Uterus (tissue), 3 donors: ENCODE measurements at regions not wholly inside any gene's neighbourhood (a gene's known extent, or its start where the extent isn't known, plus 50 kb on each side); places are given as distances from the start of the nearest gene placed in this dataset.

Source experiments
- DNase-seq, 2 donors: peaks; one replicate each; pipeline ENCODE4 v3.0.0-alpha.2; 2019 to 2020
- H3K27ac ChIP-seq, 2 donors: fragments of 200-600 bp; sonication (generic); 1 replicate in 1 of 2; 2 replicates in 1 of 2; pipeline ENCODE4 v1.5.1; 2016 to 2018
- H3K27me3 ChIP-seq, 2 donors: fragments of 200-600 bp; sonication (generic); one replicate each; pipeline ENCODE4 v1.5.1; 2018 to 2019; ENCODE audit warnings: control low read depth in 1 of 2
- H3K36me3 ChIP-seq, 2 donors: fragments of 200-600 bp; sonication (generic); one replicate each; pipeline ENCODE4 v1.5.1; 2019; ENCODE audit warnings: control low read depth in 1 of 2
- H3K4me1 ChIP-seq, 2 donors: fragments of 200-600 bp; sonication (generic); one replicate each; pipeline ENCODE4 v1.5.1; 2018 to 2019; ENCODE audit warnings: control low read depth in 1 of 2
- H3K4me3 ChIP-seq, 2 donors: fragments of 200-600 bp; sonication (generic); 1 replicate in 1 of 2; 2 replicates in 1 of 2; pipeline ENCODE4 v1.5.1; 2018 to 2019; ENCODE audit warnings: mild to moderate bottlenecking in 1 of 2
- H3K9me3 ChIP-seq, 2 donors: fragments of 200-600 bp; sonication (generic); one replicate each; pipeline ENCODE4 v1.5.1; 2019; ENCODE audit warnings: control low read depth in 1 of 2
- CTCF ChIP-seq, 4 experiments: fragments of 200-600 bp in 2 of 4; fragments of 450-650 bp in 2 of 4; sonication (generic) in 2 of 4; IDR thresholded peaks; one replicate each; pipeline ENCODE4 v1.5.1; 2016 to 2019; ENCODE audit warnings: antibody characterized with exemption in 4 of 4, mild to moderate bottlenecking in 2 of 4, moderate library complexity in 1 of 4
- POLR2A ChIP-seq, 2 donors: fragments of 450-650 bp; IDR thresholded peaks; one replicate each; pipeline ENCODE4 v1.6.1; 2016; ENCODE audit warnings: antibody characterized with exemption in 2 of 2, mild to moderate bottlenecking in 1 of 2, moderate library complexity in 1 of 2
- intact Hi-C: fragments of 100-400 bp; cut with DNase I; formaldehyde crosslinking; loops from one replicate; pipeline ENCODE4 v1.15.1; 2023; ENCODE audit warnings: low total_unique reads
- donor health status: DM: yes; HTN: yes; CAD: no.

- H3K4me1 ChIP-seq: no peaks in the 10 kb centered on the region
- no peaks in the 10 kb centered on the region for H3K27me3 ChIP-seq
- H3K36me3 ChIP-seq: no peaks in the 10 kb centered on the region
- no peak for DNase-seq
- no peak overlapping the region for H3K27ac ChIP-seq
- intact Hi-C loops: no loop called here
- H3K4me3 ChIP-seq: no peak overlapping the region
- TF ChIP-seq POLR2A (IDR thresholded peaks at IDR 0.05) (no peak), CTCF (IDR thresholded peaks at IDR 0.05) (no peak)
- H3K9me3 ChIP-seq: no peaks in the 10 kb centered on the region
These were observed 475.6 kb upstream of the MIS18BP1 start for GRCh38 chr14:45728434-45729225.

- TF ChIP-seq POLR2A (IDR thresholded peaks at IDR 0.05): no peak
- TF ChIP-seq CTCF (IDR thresholded peaks at IDR 0.05): no peak
- Histone ChIP-seq H3K9me3 (no peaks in the 10 kb centered on the region), H3K36me3 (no peaks in the 10 kb centered on the region), H3K4me1 (no peaks in the 10 kb centered on the region), H3K27me3 (no peaks in the 10 kb centered on the region), H3K27ac (no peak overlapping the region), H3K4me3 (no peak overlapping the region)
- intact Hi-C loops: no loop called here
- DNase-seq: no peak
These were observed 474.1 kb upstream of the MIS18BP1 start for GRCh38 chr14:45727133-45727532.

GRCh38 chr14:45721472-45721871 is 468.5 kb upstream of the MIS18BP1 start:
- DNase-seq: no peak
- Histone ChIP-seq H3K9me3 (no peaks in the 10 kb centered on the region), H3K4me3 (no peak overlapping the region), H3K27me3 (no peaks in the 10 kb centered on the region), H3K27ac (no peak overlapping the region), H3K36me3 (no peaks in the 10 kb centered on the region), H3K4me1 (no peaks in the 10 kb centered on the region)
- TF ChIP-seq CTCF (IDR thresholded peaks at IDR 0.05): no peak
- TF ChIP-seq POLR2A (IDR thresholded peaks at IDR 0.05): no peak
- intact Hi-C loops: no loop called here

GRCh38 chr14:45716572-45716971 is 463.6 kb upstream of the MIS18BP1 start:
- Histone ChIP-seq H3K4me3 (no peak overlapping the region), H3K9me3 (no peaks in the 10 kb centered on the region), H3K27ac (no peak overlapping the region), H3K4me1 (no peaks in the 10 kb centered on the region), H3K36me3 (no peaks in the 10 kb centered on the region), H3K27me3 (no peaks in the 10 kb centered on the region)
- intact Hi-C loops: no loop called here
- no peak for DNase-seq
- TF ChIP-seq POLR2A (IDR thresholded peaks at IDR 0.05) (no peak), CTCF (IDR thresholded peaks at IDR 0.05) (no peak)

GRCh38 chr14:45715946-45716345 is 462.9 kb upstream of the MIS18BP1 start:
- no peak for TF ChIP-seq CTCF (IDR thresholded peaks at IDR 0.05)
- no peak for TF ChIP-seq POLR2A (IDR thresholded peaks at IDR 0.05)
- Histone ChIP-seq H3K36me3 (no peaks in the 10 kb centered on the region), H3K27ac (no peak overlapping the region), H3K4me1 (no peaks in the 10 kb centered on the region), H3K9me3 (no peaks in the 10 kb centered on the region), H3K4me3 (no peak overlapping the region), H3K27me3 (no peaks in the 10 kb centered on the region)
- intact Hi-C loops: no loop called here
- DNase-seq: no peak
